Type B pancreatic cell (in vitro differentiated cells): ENCODE measurements at regions not wholly inside any gene's neighbourhood (a gene's known extent, or its start where the extent isn't known, plus 50 kb on each side); places are given as distances from the start of the nearest gene placed in this dataset.
"Not testable (repeated sequence)": the region's sequence is repeated elsewhere in the genome, so short reads cannot be mapped to it uniquely, and the experiment has no call there.

Experiments
- DNase-seq: peaks from one replicate; pipeline ENCODE4 v3.0.0; 2021; ENCODE audit warnings: mixed read lengths; ENCODE audit not compliant: unreplicated experiment; ENCODE audit errors: extremely low spot score
- H3K27ac Mint-ChIP-seq: 2 replicates; pipeline ENCODE4 v1.8.0; 2021; ENCODE audit warnings: mild to moderate bottlenecking, mixed read lengths
- H3K27me3 Mint-ChIP-seq: 2 replicates; pipeline ENCODE4 v1.8.0; 2021; ENCODE audit warnings: mixed read lengths
- H3K36me3 Mint-ChIP-seq: 2 replicates; pipeline ENCODE4 v1.8.0; 2021; ENCODE audit warnings: mixed read lengths
- H3K4me1 Mint-ChIP-seq: one replicate; pipeline ENCODE4 v1.8.0; 2021; ENCODE audit warnings: mixed read lengths; ENCODE audit not compliant: unreplicated experiment
- H3K4me3 Mint-ChIP-seq: 2 replicates; pipeline ENCODE4 v1.8.0; 2021; ENCODE audit warnings: mild to moderate bottlenecking, mixed read lengths
- H3K9me3 Mint-ChIP-seq: 2 replicates; pipeline ENCODE4 v1.8.0; 2021; ENCODE audit warnings: mixed read lengths
- TF ChIP-seq, protein P1 (sequence below): fragments of 200-600 bp; sonication (generic); conservative IDR thresholded peaks from 2 replicates; pipeline ENCODE4 v1.5.0; 2021; ENCODE audit warnings: antibody characterized with exemption, mild to moderate bottlenecking

- no peak overlapping the region for H3K4me3 Mint-ChIP-seq
- DNase-seq = no peak
- no peaks in the 10 kb centered on the region for H3K4me1 Mint-ChIP-seq
- no peaks in the 10 kb centered on the region for H3K9me3 Mint-ChIP-seq
- H3K36me3 Mint-ChIP-seq = no peaks in the 10 kb centered on the region
- TF ChIP-seq, protein P1, sequence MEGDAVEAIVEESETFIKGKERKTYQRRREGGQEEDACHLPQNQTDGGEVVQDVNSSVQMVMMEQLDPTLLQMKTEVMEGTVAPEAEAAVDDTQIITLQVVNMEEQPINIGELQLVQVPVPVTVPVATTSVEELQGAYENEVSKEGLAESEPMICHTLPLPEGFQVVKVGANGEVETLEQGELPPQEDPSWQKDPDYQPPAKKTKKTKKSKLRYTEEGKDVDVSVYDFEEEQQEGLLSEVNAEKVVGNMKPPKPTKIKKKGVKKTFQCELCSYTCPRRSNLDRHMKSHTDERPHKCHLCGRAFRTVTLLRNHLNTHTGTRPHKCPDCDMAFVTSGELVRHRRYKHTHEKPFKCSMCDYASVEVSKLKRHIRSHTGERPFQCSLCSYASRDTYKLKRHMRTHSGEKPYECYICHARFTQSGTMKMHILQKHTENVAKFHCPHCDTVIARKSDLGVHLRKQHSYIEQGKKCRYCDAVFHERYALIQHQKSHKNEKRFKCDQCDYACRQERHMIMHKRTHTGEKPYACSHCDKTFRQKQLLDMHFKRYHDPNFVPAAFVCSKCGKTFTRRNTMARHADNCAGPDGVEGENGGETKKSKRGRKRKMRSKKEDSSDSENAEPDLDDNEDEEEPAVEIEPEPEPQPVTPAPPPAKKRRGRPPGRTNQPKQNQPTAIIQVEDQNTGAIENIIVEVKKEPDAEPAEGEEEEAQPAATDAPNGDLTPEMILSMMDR = no peak
- H3K27ac Mint-ChIP-seq = no peak overlapping the region
- H3K27me3 Mint-ChIP-seq = no peaks in the 10 kb centered on the region
Observed at GRCh38 chr4:166198516-166199310, 325.7 kb downstream of the TLL1 start.

- Mint-ChIP-seq H3K9me3 (no peaks in the 10 kb centered on the region), H3K4me3 (no peak overlapping the region), H3K27ac (no peak overlapping the region), H3K27me3 (no peaks in the 10 kb centered on the region), H3K36me3 (no peaks in the 10 kb centered on the region), H3K4me1 (no peaks in the 10 kb centered on the region)
- TF ChIP-seq, protein P1 = no peak
- no peak for DNase-seq
Observed at GRCh38 chr4:166202991-166203390, 330.0 kb downstream of the TLL1 start.

GRCh38 chr4:166212326-166212725, 339.3 kb downstream of the TLL1 start:
- H3K4me1 Mint-ChIP-seq, H3K27me3 Mint-ChIP-seq, DNase-seq, H3K36me3 Mint-ChIP-seq, H3K4me3 Mint-ChIP-seq, H3K27ac Mint-ChIP-seq: not testable (repeated sequence)
- peaks cover 21% of the 10 kb centered on the region for H3K9me3 Mint-ChIP-seq

- Mint-ChIP-seq H3K36me3 (no peaks in the 10 kb centered on the region), H3K4me3 (no peak overlapping the region), H3K9me3 (no peaks in the 10 kb centered on the region), H3K4me1 (no peaks in the 10 kb centered on the region), H3K27ac (no peak overlapping the region), H3K27me3 (no peaks in the 10 kb centered on the region)
- TF ChIP-seq, protein P1 = no peak
- DNase-seq = no peak
Observed at GRCh38 chr4:166222271-166222670, 349.2 kb downstream of the TLL1 start.

DNA sequence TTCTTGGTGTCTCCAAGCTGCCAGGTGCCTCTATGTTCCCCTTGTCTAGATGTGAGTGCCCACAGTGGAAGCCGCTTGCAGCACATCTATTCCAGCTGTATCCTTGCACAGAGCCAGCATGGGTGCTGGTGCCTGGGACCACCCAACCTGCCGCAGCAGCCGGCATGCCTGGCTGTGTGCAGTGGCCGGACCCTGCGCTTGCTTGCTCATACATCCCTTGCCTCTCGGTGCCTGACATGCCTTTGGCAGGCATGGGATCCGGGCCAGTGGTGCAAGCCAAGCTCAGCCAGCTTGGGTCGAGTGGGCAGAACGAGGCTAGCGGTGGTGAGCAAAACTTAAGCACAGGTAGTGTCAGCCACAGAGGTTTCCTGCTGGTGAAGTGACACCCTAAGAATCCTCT, 355.1 kb downstream of the TLL1 start:
- H3K27me3 Mint-ChIP-seq = no peaks in the 10 kb centered on the region

GRCh38 chr4:166229799-166230198, 356.8 kb downstream of the TLL1 start:
- Mint-ChIP-seq H3K27ac (no peak overlapping the region), H3K9me3 (no peaks in the 10 kb centered on the region), H3K36me3 (no peaks in the 10 kb centered on the region), H3K4me1 (no peaks in the 10 kb centered on the region), H3K27me3 (no peaks in the 10 kb centered on the region), H3K4me3 (no peak overlapping the region)
- TF ChIP-seq, protein P1 = no peak
- DNase-seq = no peak

More for the DNA sequence above, 355.1 kb downstream of the TLL1 start:
- TF ChIP-seq, protein P1 = no peak
- Mint-ChIP-seq H3K36me3 (no peaks in the 10 kb centered on the region), H3K27ac (no peak overlapping the region), H3K4me1 (no peaks in the 10 kb centered on the region), H3K4me3 (no peak overlapping the region), H3K9me3 (no peaks in the 10 kb centered on the region)
- no peak for DNase-seq
